ENCODE measurements at regions not wholly inside any gene's neighbourhood (a gene's known extent, or its start where the extent isn't known, plus 50 kb on each side); places are given as distances from the start of the nearest gene placed in this dataset.
"Not testable (repeated sequence)": the region's sequence is repeated elsewhere in the genome, so short reads cannot be mapped to it uniquely, and the experiment has no call there.

DNA sequence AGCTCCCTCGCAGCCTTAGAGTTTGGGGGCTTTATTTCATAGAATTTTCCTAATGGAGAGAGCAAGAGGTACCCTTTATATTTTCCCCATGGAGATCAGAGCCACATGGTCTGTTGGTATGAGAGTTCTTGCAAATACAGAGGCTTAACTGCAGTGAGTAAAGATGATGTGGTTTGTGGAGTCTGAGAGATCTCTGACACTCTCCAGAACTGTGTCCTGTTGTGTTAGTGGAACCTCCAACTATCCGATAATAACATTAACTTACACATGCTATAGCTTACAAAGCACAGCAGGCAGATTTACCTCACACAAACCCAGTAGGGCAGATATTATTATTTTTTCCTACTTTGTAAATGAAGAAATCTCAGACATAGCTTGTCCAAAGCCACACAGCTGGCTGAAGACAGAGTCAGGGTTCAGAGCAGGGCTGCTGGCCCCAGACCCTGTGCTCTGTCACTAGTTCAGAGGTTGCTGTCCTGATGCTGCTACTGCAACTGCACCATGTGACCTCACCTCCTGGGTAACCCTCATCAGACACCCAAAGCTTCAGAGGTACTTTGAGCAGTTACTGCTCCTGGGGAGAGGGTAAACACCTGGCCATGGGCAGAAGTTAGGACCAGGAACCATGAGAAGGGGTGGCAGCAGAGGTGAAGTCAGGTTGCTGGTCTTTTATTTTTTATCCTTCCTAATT lies 384.8 kb upstream of the PROX1 start:
- no peak for DNase-seq

DNA sequence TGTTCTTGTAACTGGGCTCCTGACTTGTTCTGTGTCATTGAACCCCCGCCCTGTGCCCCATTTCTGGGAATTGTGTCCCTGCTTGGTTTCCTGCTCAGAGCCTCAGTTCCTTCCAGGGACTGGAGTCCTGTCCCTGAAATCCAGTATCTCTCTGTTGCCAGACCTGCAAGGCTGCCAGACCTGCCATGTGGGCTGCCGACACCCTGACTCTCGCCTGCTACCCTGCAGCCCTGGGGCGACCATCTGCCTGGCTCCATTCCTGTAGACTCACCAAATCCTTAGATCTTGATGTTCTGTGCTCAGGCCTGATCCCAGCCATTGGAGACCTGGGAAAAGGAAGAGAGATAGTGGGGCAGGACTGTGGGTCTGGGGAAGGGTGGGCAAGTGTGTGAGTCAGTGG lies 383.3 kb upstream of the PROX1 start:
- no peak for DNase-seq

DNA sequence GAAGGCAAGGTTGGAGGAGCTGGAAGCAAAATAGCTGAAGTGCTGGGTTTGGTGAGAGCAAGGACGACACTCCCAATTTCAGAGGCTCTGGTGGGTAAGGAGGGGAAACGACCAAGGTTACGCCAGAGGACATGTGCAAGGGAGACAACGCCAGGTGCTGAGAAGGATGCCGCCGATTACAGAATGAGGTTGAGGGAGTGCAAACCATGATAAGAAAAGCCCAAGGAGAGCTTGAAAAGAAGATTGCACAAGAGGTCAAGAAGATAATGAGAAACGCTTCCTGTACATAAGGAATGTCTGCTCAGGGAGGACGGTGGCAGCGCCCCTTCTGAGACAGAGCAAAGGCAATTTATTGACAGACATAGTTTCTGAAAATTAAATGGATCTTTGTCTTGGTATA lies 382.0 kb upstream of the PROX1 start:
- no peak for DNase-seq

DNA sequence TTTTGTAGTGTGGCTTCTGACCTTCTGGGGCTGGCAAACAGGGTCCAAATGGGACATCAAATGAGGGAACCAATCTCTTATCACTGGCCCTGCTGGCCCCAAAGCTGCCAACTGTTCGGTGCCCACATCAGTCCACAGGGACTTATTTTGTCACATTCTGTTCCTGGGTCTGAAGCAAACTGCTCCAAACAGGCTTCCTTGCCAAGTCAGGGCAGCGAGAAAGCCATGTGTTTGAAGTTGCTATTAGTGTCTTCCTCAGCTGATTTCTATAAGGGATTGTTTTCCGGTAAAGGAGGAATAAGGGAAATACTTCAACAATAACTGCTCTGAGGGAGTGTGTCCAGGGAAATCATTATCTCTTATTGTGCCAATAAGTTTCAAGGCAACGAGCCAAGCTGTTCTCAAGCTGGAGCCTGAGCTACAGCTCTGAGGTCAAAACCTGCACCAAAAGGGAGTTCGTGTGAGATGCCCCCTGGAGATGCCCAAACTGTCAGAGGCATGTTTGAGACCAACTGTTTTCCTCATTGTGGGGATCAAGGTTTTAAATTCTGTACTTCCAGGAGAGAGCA lies 381.4 kb upstream of the PROX1 start:
- DNase-seq = no peak

DNA sequence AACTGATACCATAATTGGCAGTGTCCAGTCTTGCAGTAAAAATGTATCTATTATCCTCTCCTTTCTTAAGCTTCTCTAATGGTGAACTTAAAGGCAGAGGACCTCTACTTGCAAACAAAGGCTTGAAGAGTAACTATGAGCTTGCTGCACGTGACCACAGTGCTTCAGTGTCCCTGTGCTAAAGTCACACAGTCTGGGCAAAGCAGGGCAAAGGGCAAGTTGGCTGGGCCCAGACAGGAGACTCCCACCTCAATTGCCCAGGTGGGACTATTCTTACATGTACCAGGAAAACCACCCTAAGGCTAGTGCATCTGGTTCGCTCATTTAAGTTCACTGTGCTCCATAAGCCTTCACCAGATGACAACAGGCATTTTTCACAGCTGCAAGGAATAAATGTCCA lies 374.2 kb upstream of the PROX1 start:
- no peak for DNase-seq

DNA sequence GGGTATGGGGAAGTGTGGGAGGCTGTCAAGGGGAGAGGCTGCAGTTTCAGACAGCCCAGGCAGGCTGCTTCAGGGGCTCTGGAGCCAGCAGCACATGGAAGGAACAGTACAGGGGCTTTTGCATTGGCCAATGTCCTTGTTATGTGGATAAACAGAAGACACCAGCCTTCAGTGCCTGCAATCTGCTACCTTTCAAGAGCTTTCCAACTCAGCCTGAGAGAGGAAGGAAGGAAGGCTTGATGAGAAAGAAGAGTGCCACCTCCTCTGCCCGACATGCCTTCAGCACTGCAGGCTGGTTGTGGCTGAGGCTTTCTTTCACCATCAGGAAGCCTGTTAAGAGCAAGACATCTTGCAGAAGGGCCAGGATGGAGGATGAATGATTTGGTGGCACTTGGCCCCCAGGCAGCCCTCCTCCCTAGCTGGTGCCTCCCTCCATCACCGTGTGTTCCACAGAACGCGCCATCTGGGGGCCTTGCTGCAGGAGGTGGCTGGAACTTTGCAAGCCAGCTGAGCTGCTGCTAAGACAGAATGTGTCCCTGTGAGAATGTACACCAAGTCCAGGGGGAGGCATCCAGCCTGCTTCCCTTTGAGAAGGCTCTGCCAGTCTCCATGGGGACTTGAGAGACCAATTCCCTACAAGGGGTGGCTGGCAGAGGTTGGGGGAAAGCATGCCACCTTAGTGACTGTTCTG lies 372.4 kb upstream of the PROX1 start:
- DNase-seq = no peak

DNA sequence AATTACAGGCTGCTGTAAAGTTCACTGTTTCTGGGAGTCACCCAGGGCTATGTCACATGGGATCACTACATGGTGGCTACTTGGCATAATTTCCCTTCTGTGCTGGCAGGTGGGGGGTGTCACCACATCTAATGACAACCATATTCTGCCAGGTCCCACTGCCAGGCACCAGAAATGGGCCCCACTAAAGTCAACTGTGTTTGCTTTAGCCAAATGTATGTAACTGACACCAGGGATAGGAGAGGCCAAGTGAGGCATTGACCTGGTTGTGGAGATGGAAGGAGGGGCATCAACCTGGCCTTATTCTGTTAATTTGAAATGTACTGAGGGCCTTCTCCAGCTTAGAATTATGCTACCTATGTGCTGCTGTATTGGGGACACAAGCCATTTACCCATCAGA lies 370.6 kb upstream of the PROX1 start:
- DNase-seq = no peak

DNA sequence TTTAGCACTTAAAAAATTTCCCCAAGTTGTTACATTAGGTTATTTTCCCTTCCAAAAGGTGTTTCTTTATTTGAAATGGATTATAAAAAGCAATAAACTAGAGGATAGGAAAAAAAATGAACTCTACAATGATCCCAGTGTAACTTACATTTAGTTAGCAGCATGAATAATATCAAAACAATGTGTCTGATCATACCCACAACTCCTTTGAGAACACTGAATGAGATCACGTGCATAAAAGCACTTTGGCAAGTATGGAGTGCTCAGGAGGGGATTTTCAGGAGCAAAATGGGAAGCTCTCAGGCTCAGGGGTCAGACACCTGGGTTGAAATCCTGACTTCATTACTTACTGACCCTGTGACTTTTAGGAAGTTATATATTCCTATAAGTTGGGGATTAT lies 369.7 kb upstream of the PROX1 start:
- no peak for DNase-seq

DNA sequence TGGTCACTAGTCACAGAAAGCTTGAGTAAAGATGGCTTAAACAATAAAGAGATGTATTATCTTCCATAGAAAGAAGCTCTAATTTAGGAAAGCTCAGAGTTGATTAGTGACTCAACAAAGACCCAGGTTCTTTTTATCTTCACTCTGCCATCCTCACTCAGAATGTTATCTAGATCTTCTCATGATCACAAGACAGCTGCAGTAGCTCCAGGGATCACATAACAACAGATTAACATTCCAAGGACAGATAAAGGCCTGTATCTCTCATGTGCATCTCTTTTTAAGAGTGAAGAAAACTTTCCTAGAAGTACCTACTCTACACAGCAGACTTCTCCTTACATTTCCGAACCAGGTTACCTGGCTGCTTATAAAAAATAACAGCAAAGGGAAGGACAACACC lies 368.7 kb upstream of the PROX1 start:
- DNase-seq = no peak

DNA sequence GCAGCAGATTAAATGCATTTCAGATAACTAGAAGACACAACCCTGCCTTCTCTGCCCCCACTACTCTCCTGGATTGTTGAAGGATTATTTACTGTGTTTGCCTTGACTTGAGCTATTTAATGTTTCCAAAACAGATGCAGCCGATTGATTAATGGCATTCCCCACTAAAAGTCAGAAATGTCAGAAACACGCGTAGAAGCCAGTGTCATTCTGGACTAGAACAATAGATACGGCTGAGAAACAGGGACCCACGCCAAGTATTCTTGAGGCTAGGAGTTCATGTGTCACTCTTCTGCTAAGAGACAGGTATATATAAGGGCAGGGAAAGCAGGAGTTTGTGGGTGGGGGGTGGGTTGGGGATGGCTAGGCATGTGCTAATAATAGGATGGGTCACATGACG lies 366.7 kb upstream of the PROX1 start:
- no peak for DNase-seq

DNA sequence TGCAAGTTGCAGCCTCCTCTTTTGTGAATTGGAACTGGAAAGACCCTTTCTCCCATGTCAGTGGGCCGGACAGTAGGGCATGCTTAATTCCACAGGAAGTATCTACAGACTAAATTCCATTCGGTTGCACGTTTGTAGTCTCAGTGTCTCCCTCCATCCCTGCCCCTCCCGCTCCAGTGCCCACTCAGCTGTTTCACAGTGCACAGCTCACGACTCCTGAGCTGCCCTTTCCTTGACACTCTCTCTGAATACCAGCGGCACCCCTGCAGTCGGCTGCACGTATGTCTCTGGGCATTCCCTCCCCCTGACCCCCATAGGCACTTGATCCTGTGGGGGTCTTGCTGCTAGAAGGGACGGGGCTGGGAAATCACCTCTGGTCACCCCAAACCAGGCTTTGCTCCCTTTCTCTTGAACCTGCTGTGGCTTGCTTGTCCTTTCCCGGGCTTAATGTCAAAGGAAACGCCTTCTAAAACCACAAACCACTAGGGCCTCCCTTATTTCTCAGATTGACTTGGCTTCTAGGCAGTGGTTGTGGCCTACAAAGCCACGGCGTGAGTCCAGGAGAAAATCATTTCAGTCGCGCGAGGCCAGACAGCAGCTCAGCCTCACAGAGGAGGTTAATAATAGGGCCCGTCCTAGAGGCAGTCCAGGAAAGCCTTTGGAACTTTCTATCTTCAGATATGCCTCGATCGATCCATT lies 365.3 kb upstream of the PROX1 start:
- DNase-seq = no peak

DNA sequence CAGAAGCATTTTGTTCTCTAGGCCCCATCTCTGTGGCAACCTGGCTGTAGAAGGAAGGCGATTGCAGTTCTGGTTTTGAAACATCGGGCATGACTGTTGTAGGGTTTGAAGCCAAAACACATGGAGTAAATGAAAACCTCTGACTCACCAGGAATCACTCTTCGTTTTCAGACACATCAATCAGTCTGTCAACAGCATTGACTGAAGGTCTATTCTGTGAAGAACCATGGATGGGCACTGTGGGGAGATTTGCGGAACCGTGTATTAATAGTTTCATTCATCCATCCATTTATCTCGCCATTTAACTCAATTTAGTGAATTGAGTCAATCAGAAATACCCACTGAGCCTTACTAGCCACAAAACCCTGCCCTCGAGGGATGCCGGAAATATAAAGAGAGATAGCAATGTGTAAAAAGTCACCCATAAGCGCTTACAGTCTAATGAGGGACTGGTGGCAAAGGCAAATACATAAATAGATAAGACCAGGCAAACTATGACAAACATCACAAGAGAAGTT lies 364.6 kb upstream of the PROX1 start:
- DNase-seq = no peak

DNA sequence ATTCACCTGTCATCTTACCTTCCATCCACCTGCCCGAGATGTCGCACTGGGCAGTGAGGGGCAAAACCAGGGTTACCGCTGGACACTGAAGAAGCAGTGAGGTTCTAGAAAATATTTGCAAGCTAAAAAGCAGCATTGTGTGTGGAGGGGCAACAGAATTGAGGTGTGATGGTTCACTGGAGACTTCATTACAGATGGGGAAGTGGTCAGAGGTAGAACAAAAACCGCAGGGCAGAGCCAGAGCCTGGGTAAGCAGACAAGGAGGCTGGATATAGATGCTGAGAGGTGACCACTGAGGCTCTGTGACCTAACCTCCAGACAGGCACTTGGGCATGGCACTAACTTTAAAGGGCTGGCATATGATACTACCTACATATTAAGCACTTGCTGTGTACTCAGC lies 363.9 kb upstream of the PROX1 start:
- no peak for DNase-seq

DNA sequence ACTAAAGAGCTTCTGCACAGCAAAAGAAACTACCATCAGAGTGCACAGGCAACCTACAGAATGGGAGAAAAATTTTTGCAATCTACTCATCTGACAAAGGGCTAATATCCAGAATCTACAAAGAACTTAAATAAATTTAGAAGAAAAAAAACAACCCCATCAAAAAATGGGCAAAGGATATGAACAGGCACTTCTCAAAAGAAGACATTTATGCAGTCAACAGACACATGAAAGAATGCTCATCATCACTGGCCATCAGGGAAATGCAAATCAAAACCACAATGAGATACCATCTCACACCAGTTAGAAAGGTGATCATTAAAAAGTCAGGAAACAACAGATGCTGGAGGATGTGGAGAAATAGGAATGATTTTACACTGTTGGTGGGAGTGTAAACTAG lies 351.0 kb upstream of the PROX1 start:
- DNase-seq = not testable (repeated sequence)

DNA sequence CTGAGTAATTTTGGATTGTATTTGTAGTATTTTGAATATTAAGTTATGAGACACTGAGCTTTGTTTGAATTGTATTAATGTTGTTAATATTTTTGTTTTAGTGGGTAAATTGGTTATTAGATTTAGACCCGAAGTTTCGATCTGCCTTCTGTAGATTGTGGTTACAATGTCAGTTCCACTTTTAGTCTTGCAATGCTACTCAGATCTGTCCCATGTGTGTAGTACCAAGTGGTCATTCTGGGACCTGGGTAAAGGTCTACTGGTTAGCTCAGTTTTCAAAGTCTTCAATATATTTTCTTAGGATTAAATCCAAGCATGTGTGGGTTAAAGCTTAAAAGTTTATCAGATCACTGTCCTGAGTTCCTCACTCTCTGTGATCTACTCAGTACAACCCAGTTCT lies 346.5 kb upstream of the PROX1 start:
- no peak for DNase-seq

DNA sequence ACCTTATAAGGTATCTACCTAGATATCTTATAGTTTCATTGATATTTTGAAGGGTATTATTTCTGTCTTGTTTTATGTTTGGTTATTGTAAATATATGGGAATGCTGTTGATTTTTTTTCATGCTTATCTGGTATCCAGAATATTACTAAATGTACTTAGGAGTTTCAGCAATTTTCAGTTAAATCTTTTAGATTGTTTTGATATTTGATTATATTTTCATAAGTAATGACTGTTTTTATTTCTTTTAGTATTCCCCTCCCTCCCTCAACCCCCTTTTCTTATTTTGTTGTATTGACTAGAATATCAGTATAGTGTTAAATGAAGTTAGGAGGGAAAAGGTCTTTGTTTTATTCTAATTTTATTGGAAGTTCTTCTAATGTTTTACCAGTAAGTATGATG lies 344.4 kb upstream of the PROX1 start:
- DNase-seq = no peak

DNA sequence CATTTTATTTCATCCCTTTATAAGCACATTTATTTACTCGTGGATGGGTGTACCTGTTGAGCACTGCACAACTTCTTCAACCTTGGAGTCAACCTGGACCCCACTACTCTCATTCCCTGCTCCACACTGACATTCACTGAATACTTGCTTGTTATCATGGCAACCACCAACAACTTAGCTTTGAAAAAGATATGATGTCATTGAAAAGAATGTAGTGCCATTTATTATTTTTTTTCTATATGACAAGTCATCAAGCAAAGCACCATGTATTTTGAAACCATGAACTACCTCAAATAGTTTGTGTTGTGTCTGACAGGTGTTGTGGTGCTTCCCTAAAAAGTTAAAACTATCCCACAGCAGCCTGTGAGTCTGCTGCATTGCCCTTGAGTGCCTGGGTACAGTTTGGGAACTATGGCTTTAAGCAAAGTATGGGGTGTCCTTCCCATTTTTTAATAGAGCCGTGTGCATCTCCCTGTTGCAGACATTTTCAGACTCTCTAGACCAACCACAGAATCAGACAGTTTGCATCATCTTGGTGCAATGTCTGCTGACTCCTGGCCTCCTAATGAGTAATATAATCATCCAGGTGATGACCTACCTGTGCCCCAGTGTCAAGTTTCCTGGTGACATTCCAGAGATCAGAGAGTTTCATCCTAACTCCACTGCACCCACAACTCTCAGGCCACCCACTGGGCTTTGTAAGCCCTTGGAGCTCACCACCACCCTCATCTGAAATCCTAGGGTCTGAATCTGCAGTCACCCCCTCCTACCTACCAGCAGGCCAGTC lies 339.7 kb upstream of the PROX1 start:
- no peak for DNase-seq

DNA sequence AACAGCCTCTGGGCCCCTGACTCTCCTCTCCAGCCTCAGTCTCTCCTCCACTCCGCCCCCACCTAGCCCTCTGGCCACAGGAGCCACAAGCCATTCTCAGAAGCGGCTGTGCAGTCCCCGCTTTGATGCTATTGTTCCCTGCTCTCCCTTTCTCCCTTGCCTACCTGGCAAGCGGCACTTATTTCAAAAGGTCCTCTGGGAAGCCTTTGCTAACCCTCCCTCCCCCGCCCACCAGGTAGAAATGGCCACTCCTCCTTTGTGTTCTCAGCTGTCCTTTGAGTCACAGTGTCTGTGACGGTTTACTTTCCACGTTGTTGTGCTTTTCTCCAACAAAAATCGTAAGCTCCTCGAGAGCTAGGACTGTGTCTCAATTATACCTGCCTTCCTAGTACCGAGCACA lies 338.4 kb upstream of the PROX1 start:
- DNase-seq = no peak

DNA sequence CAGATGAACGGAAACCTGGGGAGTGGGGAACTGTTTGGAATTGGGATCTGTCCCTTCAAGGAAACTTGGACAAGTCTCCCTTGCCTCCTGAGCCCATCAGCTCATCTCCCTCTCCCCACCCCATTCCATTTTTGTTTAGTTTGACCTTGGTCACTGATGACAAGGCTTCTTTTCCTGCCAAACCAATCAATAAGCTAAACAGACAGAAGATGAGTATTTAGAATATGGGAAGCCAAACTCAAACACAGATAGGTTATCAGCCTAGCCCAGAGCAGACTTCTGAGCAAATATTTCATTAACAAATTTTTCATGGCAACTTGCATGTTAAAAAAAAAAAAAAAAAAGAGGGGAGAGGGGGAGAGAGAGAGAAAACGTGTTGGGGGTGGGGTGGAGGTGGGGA lies 337.2 kb upstream of the PROX1 start:
- no peak for DNase-seq

DNA sequence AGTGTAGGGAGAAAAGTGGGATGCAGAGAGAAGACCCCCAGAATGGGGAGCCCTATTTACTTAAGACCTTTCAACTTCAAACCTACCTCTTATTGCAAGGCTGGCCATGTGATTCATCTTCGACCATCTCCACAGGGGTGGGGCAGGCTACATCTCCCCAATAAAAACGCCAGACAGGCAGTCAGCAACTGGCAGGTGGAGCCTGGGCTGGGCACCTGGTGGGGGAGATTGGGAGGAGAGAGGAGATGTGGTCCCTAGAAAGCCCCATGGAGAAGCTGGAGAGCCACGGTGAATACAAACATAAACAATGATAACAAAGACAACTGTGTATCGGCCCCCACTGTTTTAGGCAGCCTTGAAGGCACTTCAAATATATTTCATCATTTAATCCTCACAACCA lies 336.7 kb upstream of the PROX1 start:
- DNase-seq = no peak

DNA sequence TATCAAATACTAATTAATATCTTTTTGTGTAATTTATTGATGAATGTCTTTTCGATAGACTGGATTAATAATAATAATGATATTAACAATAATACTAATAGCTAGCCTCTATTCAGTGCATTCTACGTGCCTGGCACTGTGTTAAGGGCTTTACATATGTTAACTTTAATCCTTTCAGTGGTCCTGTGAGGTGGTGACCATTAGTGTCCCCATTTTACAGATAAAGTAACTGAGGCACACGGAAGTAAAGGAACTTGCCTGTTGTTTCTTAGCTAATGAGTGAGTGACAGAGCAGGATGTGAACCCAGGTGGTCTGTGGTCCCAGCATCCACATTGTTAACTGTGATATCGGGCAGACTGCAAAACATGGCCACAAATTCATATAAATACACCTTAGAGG lies 335.7 kb upstream of the PROX1 start:
- DNase-seq = no peak

DNA sequence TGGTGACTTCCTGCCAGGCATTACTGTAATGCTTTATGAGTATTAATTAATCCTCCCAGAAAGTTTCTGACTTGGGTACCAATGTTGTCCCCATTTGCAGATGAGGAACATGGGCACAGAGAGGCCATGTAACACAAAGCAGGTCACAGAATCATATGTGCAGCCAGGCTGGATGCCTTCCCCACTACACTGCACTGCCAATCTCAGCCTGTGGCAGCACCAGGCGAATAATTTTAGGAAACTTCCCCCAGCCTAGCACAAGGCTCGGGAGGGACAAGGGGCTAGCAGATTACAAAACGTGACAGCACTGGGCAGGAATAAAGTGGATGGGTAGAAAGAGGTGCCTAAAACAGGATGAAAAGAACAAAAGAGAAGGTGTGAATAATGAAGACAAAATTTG lies 331.7 kb upstream of the PROX1 start:
- DNase-seq = no peak

DNA sequence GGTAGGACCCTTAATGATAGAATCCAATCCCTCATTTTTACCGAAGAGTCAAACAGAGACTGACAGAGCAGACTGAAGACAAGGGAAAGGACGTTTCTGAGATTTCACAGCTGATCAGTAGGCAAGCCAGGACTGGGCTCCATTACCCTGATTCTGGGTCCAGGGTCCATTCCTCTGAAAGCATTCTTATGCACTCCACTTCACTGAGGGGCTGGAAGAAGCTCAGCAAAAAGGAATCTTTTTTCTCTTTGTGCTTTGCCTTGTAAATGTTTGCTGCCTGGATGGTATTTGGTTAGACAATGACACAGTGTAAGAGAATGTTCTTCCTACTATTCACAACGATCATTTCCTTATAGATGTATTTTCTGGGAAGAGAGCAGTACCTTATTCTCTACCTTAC lies 331.3 kb upstream of the PROX1 start:
- DNase-seq = no peak
